HL-60 (cell line): ENCODE measurements at regions not wholly inside any gene's neighbourhood (a gene's known extent, or its start where the extent isn't known, plus 50 kb on each side); places are given as distances from the start of the nearest gene placed in this dataset.

Experiments
- DNase-seq, 2 experiments: peaks; one replicate each; pipeline ENCODE4 v3.0.0-alpha.2; 2010 to 2020; ENCODE audit warnings: low read depth in 1 of 2, low spot score in 1 of 2
- H3K27ac ChIP-seq: fragments of 250-450 bp; sonication (Bioruptor Pico); replicated peaks from 2 replicates; pipeline ENCODE4 v1.5.1; 2020; ENCODE audit warnings: mild to moderate bottlenecking, moderate library complexity
- H3K27me3 ChIP-seq: fragments of 250-450 bp; sonication (Bioruptor Pico); 2 replicates; pipeline ENCODE4 v1.5.1; 2021; ENCODE audit warnings: mild to moderate bottlenecking, moderate library complexity; ENCODE audit not compliant: insufficient read depth, poor library complexity, severe bottlenecking
- H3K4me3 ChIP-seq: replicated peaks from 2 replicates; pipeline ENCODE4 v1.5.1; 2011; ENCODE audit warnings: mild to moderate bottlenecking, control low read depth, low read length; ENCODE audit not compliant: insufficient read depth
- GABPA ChIP-seq: IDR thresholded peaks from 2 replicates; pipeline ENCODE4 v1.6.1; 2012; ENCODE audit warnings: low read depth
- POLR2AphosphoS5 ChIP-seq: IDR thresholded peaks from 2 replicates; pipeline ENCODE4 v1.6.1; 2012; ENCODE audit warnings: low read depth
- REST ChIP-seq: IDR thresholded peaks from 2 replicates; pipeline ENCODE4 v1.6.1; 2012; ENCODE audit warnings: low read depth; ENCODE audit not compliant: insufficient replicate concordance
- SPI1 ChIP-seq: IDR thresholded peaks from 2 replicates; pipeline ENCODE4 v1.6.1; 2012; ENCODE audit warnings: low read depth, mild to moderate bottlenecking, borderline replicate concordance
- TF ChIP-seq, protein P1 (sequence below): IDR thresholded peaks from one replicate; pipeline ENCODE4 v1.5.1; 2011; ENCODE audit warnings: low read length, control low read depth, inconsistent platforms; ENCODE audit not compliant: insufficient read depth

GRCh38 chr2:37549598-37549997 is 121.8 kb downstream of the CDC42EP3 start:
- H3K27me3 ChIP-seq = no peaks in the 10 kb centered on the region
- no peak for DNase-seq
- TF ChIP-seq POLR2AphosphoS5 = no peak
- no peak for TF ChIP-seq SPI1
- no peak for TF ChIP-seq REST
- no peak for TF ChIP-seq GABPA
- TF ChIP-seq, protein P1, sequence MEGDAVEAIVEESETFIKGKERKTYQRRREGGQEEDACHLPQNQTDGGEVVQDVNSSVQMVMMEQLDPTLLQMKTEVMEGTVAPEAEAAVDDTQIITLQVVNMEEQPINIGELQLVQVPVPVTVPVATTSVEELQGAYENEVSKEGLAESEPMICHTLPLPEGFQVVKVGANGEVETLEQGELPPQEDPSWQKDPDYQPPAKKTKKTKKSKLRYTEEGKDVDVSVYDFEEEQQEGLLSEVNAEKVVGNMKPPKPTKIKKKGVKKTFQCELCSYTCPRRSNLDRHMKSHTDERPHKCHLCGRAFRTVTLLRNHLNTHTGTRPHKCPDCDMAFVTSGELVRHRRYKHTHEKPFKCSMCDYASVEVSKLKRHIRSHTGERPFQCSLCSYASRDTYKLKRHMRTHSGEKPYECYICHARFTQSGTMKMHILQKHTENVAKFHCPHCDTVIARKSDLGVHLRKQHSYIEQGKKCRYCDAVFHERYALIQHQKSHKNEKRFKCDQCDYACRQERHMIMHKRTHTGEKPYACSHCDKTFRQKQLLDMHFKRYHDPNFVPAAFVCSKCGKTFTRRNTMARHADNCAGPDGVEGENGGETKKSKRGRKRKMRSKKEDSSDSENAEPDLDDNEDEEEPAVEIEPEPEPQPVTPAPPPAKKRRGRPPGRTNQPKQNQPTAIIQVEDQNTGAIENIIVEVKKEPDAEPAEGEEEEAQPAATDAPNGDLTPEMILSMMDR = no peak
- no peak overlapping the region for H3K4me3 ChIP-seq
- H3K27ac ChIP-seq = no peak overlapping the region

- H3K27ac ChIP-seq = no peak overlapping the region
- no peaks in the 10 kb centered on the region for H3K27me3 ChIP-seq
- H3K4me3 ChIP-seq = no peak overlapping the region
- no peak for DNase-seq
- no peak for TF ChIP-seq REST
- no peak for TF ChIP-seq POLR2AphosphoS5
- no peak for TF ChIP-seq SPI1
- TF ChIP-seq, protein P1 = no peak
- TF ChIP-seq GABPA = no peak
Observed at GRCh38 chr2:37550190-37550589, 121.3 kb downstream of the CDC42EP3 start.

DNA sequence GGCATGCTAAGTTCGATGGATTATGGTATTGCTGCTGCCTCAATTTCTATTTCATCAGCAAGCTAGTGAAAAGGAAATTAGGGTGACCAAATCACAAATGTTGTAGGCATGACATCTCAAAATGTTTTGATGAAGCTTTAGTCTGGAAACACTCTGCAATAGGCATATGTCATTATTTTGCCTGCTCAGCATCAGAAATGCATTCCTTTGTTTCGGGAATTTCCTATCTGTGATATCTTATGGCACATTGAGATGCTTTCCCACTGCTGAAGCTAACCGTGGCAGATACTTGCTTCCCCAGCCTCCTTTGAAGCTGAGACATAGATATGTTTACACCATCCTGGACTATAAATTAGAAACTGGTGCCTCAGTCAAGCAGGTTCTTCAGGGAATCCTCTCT is 119.7 kb downstream of the CDC42EP3 start:
- TF ChIP-seq, protein P1 = no peak
- no peak for TF ChIP-seq SPI1
- no peaks in the 10 kb centered on the region for H3K27me3 ChIP-seq
- H3K27ac ChIP-seq = no peak overlapping the region
- no peak overlapping the region for H3K4me3 ChIP-seq
- no peak for DNase-seq

- no peak overlapping the region for H3K4me3 ChIP-seq
- DNase-seq = no peak
- TF ChIP-seq GABPA = no peak
- no peak for TF ChIP-seq POLR2AphosphoS5
- TF ChIP-seq, protein P1 = no peak
- no peak for TF ChIP-seq REST
- no peak for TF ChIP-seq SPI1
- H3K27ac ChIP-seq = no peak overlapping the region
- no peaks in the 10 kb centered on the region for H3K27me3 ChIP-seq
Observed at GRCh38 chr2:37552339-37552738, 119.1 kb downstream of the CDC42EP3 start.
